Superior temporal gyrus (tissue), 1 donor: ENCODE measurements at regions not wholly inside any gene's neighbourhood (a gene's known extent, or its start where the extent isn't known, plus 50 kb on each side); places are given as distances from the start of the nearest gene placed in this dataset.
"Not testable (repeated sequence)": the region's sequence is repeated elsewhere in the genome, so short reads cannot be mapped to it uniquely, and the experiment has no call there.

ENCODE experiments used
- DNase-seq: peaks from one replicate; pipeline ENCODE4 v3.0.0-alpha.2; 2016; ENCODE audit errors: extremely low spot score

GRCh38 chr9:67423049-67423728, 430.8 kb upstream of the SPATA31A3 start:
- not testable (repeated sequence) for DNase-seq

- DNase-seq = not testable (repeated sequence)
These were observed 426.2 kb upstream of the SPATA31A3 start for GRCh38 chr9:67418496-67419079.

- DNase-seq = not testable (repeated sequence)
These were observed 425.1 kb upstream of the SPATA31A3 start for GRCh38 chr9:67417341-67417983.

GRCh38 chr9:67416639-67417038, 424.3 kb upstream of the SPATA31A3 start:
- peak; percentile 0 for DNase-seq

DNA sequence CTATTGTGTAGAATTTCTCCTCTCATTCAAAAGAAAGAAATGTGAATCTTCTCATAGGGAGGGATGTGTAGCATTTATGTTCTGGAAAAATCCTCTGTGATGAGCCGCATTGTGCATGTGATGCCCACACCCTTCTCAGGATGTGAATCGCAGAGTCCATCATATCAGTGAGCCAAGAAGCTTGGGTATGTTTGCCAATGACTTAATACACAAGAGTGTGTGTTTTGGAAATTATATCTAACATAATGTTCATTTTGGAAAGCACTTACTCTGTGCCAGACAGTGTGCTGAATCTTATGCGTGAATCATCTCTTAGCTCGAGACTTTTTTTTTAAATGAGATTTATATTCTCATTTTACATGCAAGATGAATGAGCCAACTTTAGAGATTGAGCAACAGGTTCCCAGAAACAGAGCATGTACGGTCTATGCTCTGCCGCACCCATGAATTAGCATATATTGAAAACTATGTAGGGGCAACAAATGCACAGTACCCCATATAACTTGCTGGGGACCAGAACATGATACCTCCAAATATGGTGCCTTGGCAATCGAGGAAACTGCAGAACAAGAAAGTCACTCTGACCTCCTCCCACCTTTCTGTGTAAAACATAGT, 418.4 kb upstream of the SPATA31A3 start:
- DNase-seq = not testable (repeated sequence)

GRCh38 chr9:67403739-67404138, 411.4 kb upstream of the SPATA31A3 start:
- DNase-seq = not testable (repeated sequence)

DNA sequence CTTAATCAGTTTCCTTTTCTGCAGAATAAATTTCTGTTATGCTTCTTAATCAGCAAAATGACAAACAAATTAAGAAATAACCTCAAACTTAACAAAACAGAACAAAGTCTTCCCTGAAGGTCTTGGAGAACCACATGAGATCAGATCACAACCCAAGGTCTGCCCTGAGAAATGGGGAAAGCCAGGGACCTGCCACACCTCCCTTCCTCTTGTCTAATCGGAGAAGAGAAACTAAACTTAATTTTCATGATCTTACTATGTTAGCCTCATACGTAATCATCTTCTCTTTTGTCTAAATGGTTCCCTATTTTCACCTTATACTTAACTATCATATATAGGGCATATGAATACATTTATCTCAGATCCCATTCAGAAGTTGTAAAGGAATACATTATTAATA, 405.4 kb upstream of the SPATA31A3 start:
- not testable (repeated sequence) for DNase-seq

DNA sequence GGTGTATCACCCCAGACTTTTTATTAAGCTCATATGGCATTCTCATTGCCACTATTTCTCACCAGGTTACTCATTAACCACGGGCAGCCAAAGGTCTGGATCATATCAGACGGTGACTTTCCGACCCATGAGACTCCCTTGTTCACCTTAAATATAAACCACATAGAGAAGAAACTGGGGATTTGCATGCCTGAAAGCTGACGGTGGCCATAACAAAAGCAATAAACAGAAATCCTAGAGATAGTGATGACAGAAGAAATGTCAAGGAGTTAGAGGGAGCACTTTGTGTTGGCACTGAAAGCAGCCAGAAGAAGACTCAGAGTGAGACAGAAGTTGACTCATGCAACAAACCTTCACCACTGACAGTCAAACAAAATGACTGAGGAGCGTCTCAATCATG, 402.4 kb upstream of the SPATA31A3 start:
- DNase-seq = not testable (repeated sequence)

GRCh38 chr9:67394038-67394437, 401.7 kb upstream of the SPATA31A3 start:
- DNase-seq = not testable (repeated sequence)

DNA sequence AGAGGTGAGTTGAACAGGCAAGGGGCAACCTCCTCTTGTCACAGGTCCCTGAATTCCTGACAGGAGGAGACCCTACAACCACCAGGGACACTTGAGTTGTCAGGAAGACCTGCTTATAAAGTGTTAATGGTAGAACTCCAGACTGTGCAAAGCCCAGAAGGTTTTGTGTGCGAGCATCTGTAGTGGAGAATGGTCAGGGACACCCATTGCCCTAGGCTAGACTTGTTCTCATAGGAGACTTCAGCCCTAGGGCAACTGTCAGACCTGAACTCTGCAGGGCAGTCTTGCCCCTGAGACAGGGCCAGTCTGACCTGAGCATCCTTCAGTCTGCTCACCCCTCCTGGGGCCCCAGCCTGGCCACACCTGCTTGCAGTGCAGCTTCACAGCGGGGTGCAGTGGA, 377.3 kb upstream of the SPATA31A3 start:
- DNase-seq = not testable (repeated sequence)

- not testable (repeated sequence) for DNase-seq
These were observed 370.0 kb upstream of the SPATA31A3 start for GRCh38 chr9:67362325-67362724.

DNA sequence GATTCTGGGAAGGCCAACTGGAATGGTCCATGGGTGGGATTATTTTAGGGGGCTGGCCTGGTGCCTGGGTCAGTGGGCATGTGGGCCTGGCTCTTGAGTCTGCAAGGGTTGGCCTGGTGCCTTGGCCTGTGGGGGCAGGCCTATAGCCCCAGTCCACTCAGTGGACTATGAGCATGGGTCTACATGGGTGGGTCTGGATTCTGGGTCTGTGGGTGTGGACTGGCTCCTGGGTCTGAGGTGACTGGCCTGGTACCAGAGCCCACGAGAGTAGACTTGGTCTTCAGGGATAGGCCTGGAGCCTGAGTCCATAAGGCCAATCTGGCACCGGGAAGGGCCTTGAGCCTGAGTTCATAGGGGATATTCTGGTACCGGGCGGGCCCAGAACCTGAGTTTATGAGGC, 361.6 kb upstream of the SPATA31A3 start:
- not testable (repeated sequence) for DNase-seq

DNA sequence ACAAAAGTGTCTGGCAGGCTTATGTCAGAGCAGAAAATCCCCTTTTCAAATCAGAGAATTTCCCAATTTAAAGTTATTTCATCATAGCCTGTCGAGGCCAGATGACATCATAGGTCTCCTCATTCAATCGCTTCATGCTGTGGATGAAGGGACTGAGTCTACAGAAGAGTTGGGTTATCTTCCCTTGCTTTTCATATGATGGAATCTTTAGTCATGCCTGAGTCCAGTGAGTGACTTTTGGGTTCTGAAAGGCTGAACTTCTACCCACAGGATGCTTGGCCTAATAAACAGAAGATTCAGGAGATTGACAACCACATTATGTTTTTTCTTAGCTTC, 357.0 kb upstream of the SPATA31A3 start:
- not testable (repeated sequence) for DNase-seq

GRCh38 chr9:67348562-67349423, 356.4 kb upstream of the SPATA31A3 start:
- not testable (repeated sequence) for DNase-seq

- DNase-seq = not testable (repeated sequence)
These were observed 355.7 kb upstream of the SPATA31A3 start for GRCh38 chr9:67348094-67348493.

GRCh38 chr9:67339216-67339615, 346.9 kb upstream of the SPATA31A3 start:
- DNase-seq = not testable (repeated sequence)

- not testable (repeated sequence) for DNase-seq
These were observed 345.9 kb upstream of the SPATA31A3 start for GRCh38 chr9:67338201-67338600.

GRCh38 chr9:67334727-67335572, 342.6 kb upstream of the SPATA31A3 start:
- not testable (repeated sequence) for DNase-seq

- DNase-seq = not testable (repeated sequence)
These were observed 339.3 kb upstream of the SPATA31A3 start for GRCh38 chr9:67331634-67332033.

DNA sequence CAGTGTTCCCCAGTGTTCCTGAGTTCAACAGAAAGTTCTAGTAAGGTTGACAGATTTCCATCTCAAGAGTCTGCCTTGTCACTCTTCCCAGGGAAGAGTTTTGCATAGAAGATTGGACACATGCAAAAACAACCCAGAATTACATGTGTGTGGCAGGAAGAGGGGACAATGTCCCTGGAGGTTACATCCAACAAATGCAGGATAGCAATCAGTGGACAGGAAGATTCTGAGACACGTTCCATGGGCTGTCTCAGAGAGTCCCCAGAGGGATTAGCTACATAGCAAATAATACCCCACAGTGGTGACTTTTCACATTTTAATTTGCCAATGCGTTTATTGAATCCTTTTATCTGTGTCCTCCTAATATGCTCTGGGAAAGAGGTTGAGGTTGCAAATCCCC, 321.1 kb upstream of the SPATA31A3 start:
- DNase-seq = not testable (repeated sequence)

DNA sequence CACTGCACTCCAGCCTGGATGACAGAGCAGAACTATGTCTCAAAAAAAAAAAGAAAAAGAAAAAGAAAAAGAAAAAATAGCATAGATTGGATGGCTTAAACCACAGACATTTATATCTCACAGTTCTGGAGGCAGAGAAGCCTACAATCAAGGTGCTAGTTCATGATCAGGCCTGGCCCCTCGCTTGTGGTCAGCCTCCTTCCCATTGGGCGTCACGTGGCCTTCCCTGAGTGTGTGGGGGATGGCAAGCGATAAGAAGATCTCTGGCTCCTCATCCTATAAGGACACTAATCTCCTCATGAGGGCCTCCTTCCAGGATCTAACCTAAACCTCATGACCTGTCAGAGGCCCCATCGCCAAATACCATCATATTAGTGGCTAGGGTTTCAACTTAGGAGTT, 320.2 kb upstream of the SPATA31A3 start:
- DNase-seq = not testable (repeated sequence)
